H1 (cell line): ENCODE measurements at regions not wholly inside any gene's neighbourhood (a gene's known extent, or its start where the extent isn't known, plus 50 kb on each side); places are given as distances from the start of the nearest gene placed in this dataset.

ENCODE experiments used
- CTCF ChIA-PET: fragments of 300-600 bp; sonication (Branson Sonifier 250); formaldehyde crosslinking; loops from one replicate; lab custom pipeline; 2021; ENCODE audit not compliant: partially characterized antibody; lab: Charles Lee
- POLR2A ChIA-PET: fragments of 300-600 bp; sonication (Branson Sonifier 250); formaldehyde crosslinking; loops from one replicate; lab custom pipeline; 2021; ENCODE audit warnings: inconsistent platforms; ENCODE audit not compliant: partially characterized antibody; lab: Charles Lee
- DNase-seq, 2 experiments: peaks; one replicate each; pipeline versions ENCODE4 v3.0.0 to v3.0.0-alpha.2; 2010 to 2022; ENCODE audit warnings: low spot score in 2 of 2, low read depth in 1 of 2, mixed read lengths in 1 of 2
- FAIRE-seq: peaks from 2 replicates; lab custom pipeline; 2011; peaks lifted over from hg19 to GRCh38; lab: Jason Lieb, UNC
- H2AFZ ChIP-seq: 2 replicates; pipeline ENCODE4 v1.8.1; 2012; ENCODE audit warnings: low read length, inconsistent platforms
- H2AK5ac ChIP-seq: 2 replicates; pipeline ENCODE4 v1.6.1; 2013; ENCODE audit warnings: low read depth, low read length
- H2BK120ac ChIP-seq: replicated peaks from 2 replicates; pipeline ENCODE3; 2013; ENCODE audit warnings: low read depth, low read length, inconsistent platforms
- H2BK12ac ChIP-seq: 2 replicates; pipeline ENCODE4 v1.6.1; 2013; ENCODE audit warnings: low read depth, low read length
- H2BK15ac ChIP-seq: 2 replicates; pipeline ENCODE4 v1.6.1; 2013; ENCODE audit warnings: low read length
- H2BK20ac ChIP-seq: 2 replicates; pipeline ENCODE4 v1.6.1; 2013; ENCODE audit warnings: low read length
- H2BK5ac ChIP-seq: 2 replicates; pipeline ENCODE4 v1.6.1; 2013; ENCODE audit warnings: low read depth, low read length
- H3K14ac ChIP-seq: 2 replicates; pipeline ENCODE4 v1.6.1; 2013; ENCODE audit warnings: inconsistent platforms; ENCODE audit not compliant: insufficient read length
- H3K18ac ChIP-seq: 2 replicates; pipeline ENCODE4 v1.6.1; 2013; ENCODE audit warnings: low read length; ENCODE audit errors: extremely low read depth
- H3K23ac ChIP-seq: 2 replicates; pipeline ENCODE4 v1.6.1; 2013; ENCODE audit warnings: inconsistent platforms; ENCODE audit not compliant: insufficient read length
- H3K23me2 ChIP-seq: 2 replicates; pipeline ENCODE4 v1.6.1; 2013; ENCODE audit warnings: low read depth, low read length
- H3K27ac ChIP-seq: 2 replicates; pipeline ENCODE4 v1.6.1; 2011; ENCODE audit warnings: low read depth, low read length, inconsistent platforms
- H3K27me3 ChIP-seq, 4 experiments: replicated peaks in 1 of 4; 1 replicate in 1 of 4; 2 replicates in 3 of 4; pipeline versions ENCODE4 v1.6.1 to v1.8.1; 2011 to 2013; ENCODE audit warnings: low read length in 3 of 4, mild to moderate bottlenecking in 3 of 4, inconsistent platforms in 2 of 4, mixed read lengths in 2 of 4, moderate library complexity in 1 of 4; ENCODE audit not compliant: control insufficient read depth in 3 of 4, insufficient read depth in 3 of 4; ENCODE audit errors: extremely low read depth in 1 of 4
- H3K36me3 ChIP-seq, 4 experiments: 2 replicates each; pipeline versions ENCODE4 v1.6.1 to v1.8.1; 2011 to 2013; ENCODE audit warnings: mild to moderate bottlenecking in 4 of 4, low read length in 3 of 4, moderate library complexity in 2 of 4, control low read depth in 1 of 4, inconsistent platforms in 1 of 4; ENCODE audit not compliant: insufficient read depth in 4 of 4, control insufficient read depth in 2 of 4
- H3K4ac ChIP-seq: replicated peaks from 2 replicates; pipeline ENCODE3; 2013; ENCODE audit warnings: low read length, low read depth, mixed read lengths, inconsistent platforms; ENCODE audit not compliant: insufficient read length
- H3K4me1 ChIP-seq, 4 experiments: replicated peaks in 1 of 4; 1 replicate in 1 of 4; 2 replicates in 3 of 4; pipeline versions ENCODE4 v1.6.1 to v1.8.1; 2011 to 2013; ENCODE audit warnings: low read length in 3 of 4, inconsistent platforms in 2 of 4, mixed read lengths in 1 of 4; ENCODE audit not compliant: insufficient read depth in 4 of 4, control insufficient read depth in 3 of 4
- H3K4me2 ChIP-seq, 2 experiments: 2 replicates each; pipeline versions ENCODE4 v1.6.1 to v1.8.1; 2011 to 2013; ENCODE audit warnings: low read depth in 2 of 2, low read length in 2 of 2, control low read depth in 1 of 2, inconsistent platforms in 1 of 2, mild to moderate bottlenecking in 1 of 2; ENCODE audit not compliant: insufficient read depth in 1 of 2
- H3K4me3 ChIP-seq, 4 experiments: fragments of 200-600, 300-600 bp in 1 of 4; sonication (generic), shearing (Covaris generic), sonication (Bioruptor Twin) in 1 of 4; 2 replicates each; pipeline versions ENCODE4 v1.5.1 to v1.8.1; 2011 to 2016; ENCODE audit warnings: low read length in 4 of 4, low read depth in 3 of 4, control low read depth in 2 of 4, inconsistent platforms in 2 of 4, mild to moderate bottlenecking in 2 of 4, mixed read lengths in 1 of 4, moderate library complexity in 1 of 4; ENCODE audit not compliant: insufficient read depth in 2 of 4; ENCODE audit errors: extremely low read depth in 1 of 4
- H3K56ac ChIP-seq: replicated peaks from 2 replicates; pipeline ENCODE3; 2013; ENCODE audit warnings: low read depth, mild to moderate bottlenecking, mixed read lengths, low read length, inconsistent platforms; ENCODE audit not compliant: insufficient read length
- H3K79me1 ChIP-seq: 2 replicates; pipeline ENCODE4 v1.6.1; 2013; ENCODE audit warnings: low read depth, low read length, control low read depth
- H3K79me2 ChIP-seq, 2 experiments: 2 replicates each; pipeline versions ENCODE4 v1.6.1 to v1.8.1; 2012 to 2013; ENCODE audit warnings: low read length in 2 of 2, mild to moderate bottlenecking in 2 of 2, inconsistent platforms in 1 of 2; ENCODE audit not compliant: insufficient read depth in 2 of 2, control insufficient read depth in 1 of 2
- H3K9ac ChIP-seq, 4 experiments: replicated peaks in 1 of 4; 1 replicate in 1 of 4; 2 replicates in 3 of 4; pipeline versions ENCODE4 v1.6.1 to v1.8.1; 2011 to 2013; ENCODE audit warnings: low read depth in 3 of 4, low read length in 3 of 4, control low read depth in 2 of 4, mild to moderate bottlenecking in 2 of 4, moderate library complexity in 2 of 4, inconsistent platforms in 1 of 4; ENCODE audit errors: extremely low read depth in 1 of 4
- H3K9me3 ChIP-seq, 2 experiments: 2 replicates each; pipeline versions ENCODE4 v1.6.1 to v1.8.1; 2012 to 2013; ENCODE audit warnings: mild to moderate bottlenecking in 2 of 2, moderate library complexity in 2 of 2, control low read depth in 1 of 2, inconsistent platforms in 1 of 2, low read depth in 1 of 2, low read length in 1 of 2, mixed read lengths in 1 of 2; ENCODE audit not compliant: insufficient read depth in 2 of 2
- H4K20me1 ChIP-seq, 2 experiments: replicated peaks in 1 of 2; 2 replicates each; pipeline versions ENCODE3 to v1.8.1; 2011 to 2013; ENCODE audit warnings: inconsistent platforms in 2 of 2, low read length in 2 of 2, mild to moderate bottlenecking in 1 of 2; ENCODE audit not compliant: insufficient read depth in 2 of 2, control insufficient read depth in 1 of 2
- H4K5ac ChIP-seq: 2 replicates; pipeline ENCODE4 v1.6.1; 2013; ENCODE audit warnings: low read length, low read depth, mixed read lengths, inconsistent platforms; ENCODE audit not compliant: insufficient read length
- H4K8ac ChIP-seq: 2 replicates; pipeline ENCODE4 v1.8.0; 2013; ENCODE audit warnings: mild to moderate bottlenecking, moderate library complexity, low read length, inconsistent platforms; ENCODE audit not compliant: insufficient read depth; ENCODE audit errors: extremely low read depth
- H4K91ac ChIP-seq: replicated peaks from 2 replicates; pipeline ENCODE3; 2013; ENCODE audit warnings: low read length, mixed read lengths, inconsistent platforms; ENCODE audit not compliant: insufficient read length
- CBX8 ChIP-seq: fragments of 300-800, 300-1000 bp; sonication (generic); IDR thresholded peaks from 2 replicates; pipeline ENCODE4 v1.7.1; 2016; ENCODE audit warnings: low read depth, low read length, borderline replicate concordance
- CEBPB ChIP-seq: IDR thresholded peaks from 2 replicates; pipeline ENCODE4 v1.6.1; 2012; ENCODE audit warnings: low read depth, low read length
- CHD2 ChIP-seq: IDR thresholded peaks from 2 replicates; pipeline ENCODE4 v1.6.1; 2012; ENCODE audit warnings: low read length, improper control_type of control experiment
- E2F6 ChIP-seq: IDR thresholded peaks from 2 replicates; pipeline ENCODE4 v1.6.1; 2012; ENCODE audit warnings: inconsistent platforms
- GTF2F1 ChIP-seq: IDR thresholded peaks from 2 replicates; pipeline ENCODE4 v1.6.1; 2012; ENCODE audit warnings: low read depth, low read length, improper control_type of control experiment, borderline replicate concordance
- JUN ChIP-seq: IDR thresholded peaks from 2 replicates; pipeline ENCODE4 v1.6.1; 2011; ENCODE audit warnings: low read depth, mild to moderate bottlenecking, improper control_type of control experiment, low read length
- KDM4A ChIP-seq: IDR thresholded peaks from one replicate; pipeline ENCODE4 v1.7.1; 2012; ENCODE audit warnings: low read depth, mild to moderate bottlenecking, moderate library complexity, low read length, inconsistent platforms; ENCODE audit not compliant: severe bottlenecking
- KDM5A ChIP-seq: fragments of 200-600 bp; IDR thresholded peaks from 2 replicates; pipeline ENCODE4 v1.7.1; 2012; ENCODE audit warnings: mild to moderate bottlenecking, low read length, inconsistent platforms, mixed read lengths
- POLR2A ChIP-seq, 2 experiments: IDR thresholded peaks; 1 replicate in 1 of 2; 2 replicates in 1 of 2; pipeline ENCODE4 v1.6.1; 2011; ENCODE audit warnings: low read depth in 2 of 2, low read length in 2 of 2, mild to moderate bottlenecking in 2 of 2; ENCODE audit errors: control extremely low read depth in 1 of 2
- POU5F1 ChIP-seq: IDR thresholded peaks from 2 replicates; pipeline ENCODE4 v1.6.1; 2011; ENCODE audit warnings: low read depth, mild to moderate bottlenecking, low read length, moderate library complexity
- RAD21 ChIP-seq, 2 experiments: IDR thresholded peaks in 1 of 2; conservative IDR thresholded peaks in 1 of 2; 2 replicates each; pipeline ENCODE4 v1.6.1; 2011; ENCODE audit warnings: low read depth in 2 of 2, low read length in 2 of 2, improper control_type of control experiment in 1 of 2, inconsistent platforms in 1 of 2, mild to moderate bottlenecking in 1 of 2, moderate library complexity in 1 of 2
- RXRA ChIP-seq: IDR thresholded peaks from 2 replicates; pipeline ENCODE4 v1.6.1; 2011; ENCODE audit warnings: low read depth, mild to moderate bottlenecking, low read length, moderate library complexity; ENCODE audit not compliant: insufficient read depth
- SAP30 ChIP-seq: fragments of 300-600 bp; sonication (generic); IDR thresholded peaks from 2 replicates; pipeline ENCODE4 v1.7.1; 2012; ENCODE audit warnings: low read length, moderate library complexity, mild to moderate bottlenecking, inconsistent platforms; ENCODE audit not compliant: insufficient read depth, insufficient replicate concordance
- SIN3A ChIP-seq, 2 experiments: IDR thresholded peaks in 1 of 2; conservative IDR thresholded peaks in 1 of 2; 2 replicates each; pipeline ENCODE4 v1.6.1; 2011 to 2012; ENCODE audit warnings: low read length in 2 of 2, improper control_type of control experiment in 1 of 2, low read depth in 1 of 2, mild to moderate bottlenecking in 1 of 2
- TAF1 ChIP-seq: IDR thresholded peaks from 2 replicates; pipeline ENCODE4 v1.6.1; 2011; ENCODE audit warnings: mild to moderate bottlenecking, low read depth, low read length
- WGBS, 2 experiments: shearing (Covaris generic) in 1 of 2; methylation state at CpG; one replicate each; pipeline versions ENCODE4 v1.1.6 to v1.1.7; 2013 to 2015; ENCODE audit warnings: low lambda C conversion rate in 2 of 2, mixed read lengths in 2 of 2, inconsistent platforms in 1 of 2, low coverage in 1 of 2, missing lambda C conversion rate in 1 of 2; ENCODE audit not compliant: insufficient replicate concordance in 2 of 2, insufficient coverage in 1 of 2, insufficient read length in 1 of 2; ENCODE audit errors: extremely low coverage in 1 of 2, missing lambda C conversion rate in 1 of 2; 5-methylcytosine and 5-hydroxymethylcytosine counted together

DNA sequence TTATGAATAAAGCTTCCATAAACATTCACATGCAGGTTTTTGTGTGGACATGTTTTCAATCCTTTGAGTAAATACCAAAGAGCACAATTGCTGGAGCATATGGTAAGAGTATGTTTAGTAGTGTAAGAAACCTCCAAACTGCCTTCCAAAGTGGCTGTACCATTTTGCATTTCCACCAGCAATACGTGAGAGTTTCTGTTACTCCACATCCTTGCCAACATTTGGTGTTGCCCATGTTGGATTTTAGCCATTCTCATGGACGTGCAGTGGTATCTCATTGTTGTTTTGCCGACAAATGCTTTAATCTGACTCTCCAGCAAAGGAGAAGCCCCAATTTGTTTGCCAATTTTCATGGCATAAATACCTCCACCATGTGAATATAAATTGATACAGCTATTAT is 103.9 kb upstream of the TMEM45B start:
- Histone ChIP-seq H2BK5ac (no peak overlapping the region), H3K23me2 (no peaks in the 10 kb centered on the region), H3K36me3 (no peaks in the 10 kb centered on the region), H3K9ac (no peak overlapping the region), H2BK12ac (no peak overlapping the region), H3K23ac (no peak overlapping the region), H3K4me1 (no peaks in the 10 kb centered on the region), H3K4me2 (no peak overlapping the region), H3K56ac (no peak overlapping the region), H3K4ac (no peak overlapping the region), H2BK20ac (no peak overlapping the region), H2BK120ac (no peak overlapping the region), H4K5ac (no peak overlapping the region), H4K91ac (no peak overlapping the region), H4K8ac (no peak overlapping the region), H3K79me1 (no peaks in the 10 kb centered on the region), H3K18ac (no peak overlapping the region), H4K20me1 (no peaks in the 10 kb centered on the region), H3K79me2 (no peaks in the 10 kb centered on the region), H3K9me3 (peaks cover 4 to 6% of the 10 kb centered on the region in 2 experiments; a peak in 2 of 4 replicates), H3K4me3 (no peak overlapping the region), H3K27ac (no peak overlapping the region), H2AFZ (no peak overlapping the region), H2BK15ac (no peak overlapping the region), H2AK5ac (no peak overlapping the region), H3K27me3 (no peaks in the 10 kb centered on the region), H3K14ac (no peak overlapping the region)
- CTCF ChIA-PET = interaction anchor here (2.3 kb wide), 2 partner anchors 39 to 348 kb away, joined by 9 read pairs; no protein-coding TSS in a partner anchor
- DNase-seq (no peak), FAIRE-seq (no peak)
- WGBS, 2 experiments = 85% methylated on average over 3 of the region's 3 CpGs; no CpG with 5 or more reads in 1 of the 2 experiments
- POLR2A ChIA-PET = no interaction called here
- TF ChIP-seq CBX8 (no peak), RAD21 (IDR thresholded peaks at IDR 0.05 in 1 of 2, conservative IDR thresholded peaks at IDR 0.05 in 1 of 2; ENCODE audit: low read depth in 2 of 2, low read length in 2 of 2) (no peak), SIN3A (conservative IDR thresholded peaks at IDR 0.05 in 1 of 2, IDR thresholded peaks at IDR 0.05 in 1 of 2; ENCODE audit: low read depth in 1 of 2, low read length in 2 of 2) (no peak), TAF1 (no peak), POLR2A (IDR thresholded peaks at IDR 0.05; ENCODE audit: control extremely low read depth in 1 of 2, low read depth in 2 of 2, low read length in 2 of 2) (no peak), CHD2 (no peak), RXRA (no peak), JUN (no peak), CEBPB (no peak), E2F6 (no peak), KDM4A (no peak), GTF2F1 (no peak), SAP30 (no peak), POU5F1 (no peak), KDM5A (no peak)
